ENCODE measurements at regions not wholly inside any gene's neighbourhood (a gene's known extent, or its start where the extent isn't known, plus 50 kb on each side); places are given as distances from the start of the nearest gene placed in this dataset.

GRCh38 chr1:244159646-244160045 lies 108.6 kb downstream of the ZBTB18 start:
- TF ChIP-seq YY1 (IDR thresholded peaks at IDR 0.05; ENCODE audit: insufficient read depth, insufficient read length): no peak
- TF ChIP-seq ZNF274 (IDR thresholded peaks at IDR 0.05; ENCODE audit: low read depth, low read length): no peak
- no peak for TF ChIP-seq SUZ12 (IDR thresholded peaks at IDR 0.05; ENCODE audit: extremely low read depth, insufficient read depth, insufficient read length)

Data from NT2/D1 (cell line).